Uterus (tissue), 2 donors: ENCODE measurements at regions not wholly inside any gene's neighbourhood (a gene's known extent, or its start where the extent isn't known, plus 50 kb on each side); places are given as distances from the start of the nearest gene placed in this dataset.

ENCODE experiments used
- CTCF ChIP-seq, 4 experiments: fragments of 200-600 bp in 2 of 4; fragments of 450-650 bp in 2 of 4; sonication (generic) in 2 of 4; IDR thresholded peaks; one replicate each; pipeline ENCODE4 v1.5.1; 2016 to 2019; ENCODE audit warnings: antibody characterized with exemption in 4 of 4, mild to moderate bottlenecking in 2 of 4, moderate library complexity in 1 of 4
- POLR2A ChIP-seq, 2 donors: fragments of 450-650 bp; IDR thresholded peaks; one replicate each; pipeline ENCODE4 v1.6.1; 2016; ENCODE audit warnings: antibody characterized with exemption in 2 of 2, mild to moderate bottlenecking in 1 of 2, moderate library complexity in 1 of 2

GRCh38 chr3:80233576-80233975, 465.8 kb upstream of the ROBO1 start:
- TF ChIP-seq POLR2A (IDR thresholded peaks at IDR 0.05) (no peak), CTCF (IDR thresholded peaks at IDR 0.05) (no peak)
